CD4-positive, alpha-beta T cell treated with Interferon gamma for 1 hour (primary cell): ENCODE measurements at regions not wholly inside any gene's neighbourhood (a gene's known extent, or its start where the extent isn't known, plus 50 kb on each side); places are given as distances from the start of the nearest gene placed in this dataset.
"Not testable (repeated sequence)": the region's sequence is repeated elsewhere in the genome, so short reads cannot be mapped to it uniquely, and the experiment has no call there.

Source experiments
- DNase-seq: peaks from one replicate; pipeline ENCODE4 v3.0.0-alpha.2; 2020

DNA sequence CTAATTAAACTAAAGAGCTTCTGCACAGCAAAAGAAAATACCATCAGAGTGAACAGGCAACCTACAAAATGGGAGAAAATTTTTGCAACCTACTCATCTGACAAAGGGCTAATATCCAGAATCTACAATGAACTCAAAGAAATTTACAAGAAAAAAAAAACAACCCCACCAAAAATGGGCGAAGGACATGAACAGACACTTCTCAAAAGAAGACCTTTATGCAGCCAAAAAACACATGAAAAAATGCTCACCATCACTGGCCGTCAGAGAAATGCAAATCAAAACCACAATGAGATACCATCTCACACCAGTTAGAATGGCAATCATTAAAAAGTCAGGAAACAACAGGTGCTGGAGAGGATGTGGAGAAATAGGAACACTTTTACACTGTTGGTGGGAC, 100.7 kb downstream of the GPX5 start:
- not testable (repeated sequence) for DNase-seq

DNA sequence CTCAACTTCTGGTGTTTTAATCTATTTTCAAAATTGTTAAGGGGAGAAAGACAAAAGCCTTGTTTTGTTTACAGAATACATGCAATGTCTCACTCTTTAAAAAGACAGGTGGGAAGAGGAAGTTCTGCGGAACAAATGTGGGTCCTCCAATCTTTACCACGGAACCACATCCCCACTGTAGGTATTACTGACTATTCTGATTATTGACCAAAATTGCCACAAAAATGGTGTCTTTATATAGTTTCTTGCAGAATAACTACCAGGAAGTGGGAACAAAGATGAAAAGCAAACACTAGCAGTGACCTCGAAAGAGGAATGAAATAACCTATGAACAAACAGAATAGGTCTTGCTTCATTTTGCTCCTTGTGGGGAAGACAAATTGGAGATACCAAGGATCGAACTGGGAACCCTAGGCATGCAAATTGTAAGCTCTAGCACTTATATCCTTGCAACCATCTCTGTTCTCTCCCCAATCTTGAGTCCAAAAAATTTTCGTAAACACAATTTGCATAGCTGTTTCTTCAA, 106.7 kb downstream of the GPX5 start:
- no peak for DNase-seq

DNA sequence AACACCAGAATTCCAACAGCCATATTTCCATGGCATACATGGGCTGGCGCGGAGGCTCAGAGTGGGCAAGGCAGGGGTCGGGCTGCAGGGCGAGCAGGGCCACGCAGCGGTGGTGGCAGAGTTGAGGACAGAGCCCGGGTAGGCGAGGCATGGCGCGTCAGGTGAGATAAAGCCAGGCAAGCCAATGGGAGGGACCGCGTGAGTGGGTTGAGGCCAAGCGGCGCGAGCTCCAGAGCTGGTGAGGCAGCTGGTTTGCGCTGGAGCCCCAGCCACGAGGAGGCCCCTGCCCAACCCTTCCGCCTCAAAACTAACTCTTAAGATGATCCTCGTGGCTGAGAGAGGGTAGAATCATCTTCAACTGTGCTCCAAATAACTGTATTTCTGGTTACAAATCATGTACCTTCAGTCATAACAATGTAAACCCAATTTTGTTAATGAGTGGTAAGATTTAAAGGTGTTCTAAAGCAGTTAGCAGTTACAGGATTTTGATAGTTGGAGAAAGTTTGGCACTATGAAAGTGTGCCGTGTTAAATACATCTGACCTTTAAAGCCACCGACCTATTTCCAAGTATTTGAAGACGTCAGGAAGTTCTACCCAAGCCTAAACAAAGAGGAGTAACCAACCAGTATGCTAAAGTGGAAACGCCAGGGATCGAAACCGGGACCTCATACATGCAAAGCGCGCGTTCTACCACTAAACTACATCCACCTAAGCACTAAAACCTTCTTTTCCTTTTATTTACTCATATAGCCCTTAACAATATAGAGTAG, 107.9 kb downstream of the GPX5 start:
- no peak for DNase-seq

DNA sequence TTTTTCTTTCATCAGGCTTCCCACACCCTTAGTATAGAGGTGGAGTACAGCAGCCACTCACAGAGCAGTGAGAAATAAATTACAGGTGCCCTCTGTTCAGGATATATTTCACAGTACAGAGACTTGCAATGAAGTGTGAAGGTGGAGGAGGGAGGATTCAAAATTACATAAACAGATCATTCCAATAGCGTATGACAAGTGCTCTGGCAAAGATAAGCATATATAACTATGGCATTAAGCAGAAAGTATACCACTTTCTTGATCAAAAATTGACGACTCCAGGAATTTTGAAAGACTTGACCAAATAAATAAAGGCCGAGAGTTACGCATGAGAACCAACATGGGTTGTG, 108.7 kb downstream of the GPX5 start:
- DNase-seq, result no peak

DNA sequence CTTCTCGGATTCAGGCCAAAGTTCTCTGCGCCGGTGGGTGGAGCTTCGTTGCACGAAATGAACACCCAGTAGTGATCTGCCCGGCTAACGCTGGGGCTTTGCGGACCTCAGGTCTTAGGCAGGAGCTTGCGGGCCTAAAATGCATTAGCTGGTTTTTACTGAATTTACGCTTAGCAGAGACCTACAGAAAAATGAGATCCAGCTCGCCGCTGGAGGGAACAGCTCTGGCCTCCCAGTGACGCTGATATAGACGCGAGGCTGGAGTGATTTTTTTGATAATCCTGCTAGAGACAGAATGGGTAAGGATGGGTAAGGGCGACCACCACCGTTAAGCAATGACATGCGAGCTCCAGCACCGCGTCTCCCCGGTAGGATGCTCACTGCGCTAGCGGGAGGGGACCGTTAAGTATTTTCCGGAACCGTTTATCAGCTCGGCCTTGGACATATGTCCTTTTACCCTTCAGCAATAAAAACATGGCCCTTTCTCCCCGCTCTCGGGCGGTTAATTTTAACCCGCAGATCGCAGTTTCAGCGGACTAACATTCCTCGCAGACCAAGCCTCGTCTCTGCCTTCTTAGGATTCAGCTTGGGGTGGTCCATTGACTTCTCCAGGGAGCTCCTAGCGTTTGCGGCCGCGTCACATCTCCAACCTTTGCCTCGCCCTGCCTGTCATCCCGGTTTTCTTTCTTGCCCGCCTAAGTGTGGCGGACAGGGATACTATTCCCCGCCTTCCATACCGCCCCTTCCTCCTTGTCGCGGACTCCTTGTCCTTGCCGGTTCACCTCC, 109.3 kb downstream of the GPX5 start:
- DNase-seq, result no peak

DNA sequence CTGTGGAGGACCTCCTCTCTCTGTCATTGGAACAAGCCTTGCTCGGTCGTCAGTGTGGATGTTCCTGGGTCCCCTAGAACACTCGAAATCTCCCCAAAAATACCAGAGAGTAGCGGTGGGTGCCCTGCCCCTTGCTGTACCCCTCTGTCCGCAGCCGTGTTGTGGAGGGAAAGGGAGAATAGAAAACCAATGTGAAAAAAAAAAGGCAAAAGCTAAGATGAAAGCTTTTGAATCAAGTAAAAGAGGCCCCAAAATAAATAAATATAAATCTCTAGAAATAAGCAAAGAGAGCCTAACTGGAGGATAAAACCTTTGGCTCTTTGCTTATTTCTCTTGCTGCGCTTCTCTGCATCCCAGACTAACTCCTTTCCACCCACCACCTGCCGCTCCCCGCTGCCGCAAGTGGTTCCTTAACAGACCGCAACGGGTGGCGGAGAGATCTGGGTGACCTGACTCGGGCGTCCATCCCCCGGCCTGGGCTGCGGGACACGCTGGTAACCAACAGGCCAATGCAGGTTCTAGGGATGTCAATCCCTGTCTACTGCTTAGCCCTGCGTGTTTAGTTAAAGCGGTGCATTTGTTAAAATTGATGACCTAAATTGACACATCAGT, 110.0 kb downstream of the GPX5 start:
- no peak for DNase-seq

DNA sequence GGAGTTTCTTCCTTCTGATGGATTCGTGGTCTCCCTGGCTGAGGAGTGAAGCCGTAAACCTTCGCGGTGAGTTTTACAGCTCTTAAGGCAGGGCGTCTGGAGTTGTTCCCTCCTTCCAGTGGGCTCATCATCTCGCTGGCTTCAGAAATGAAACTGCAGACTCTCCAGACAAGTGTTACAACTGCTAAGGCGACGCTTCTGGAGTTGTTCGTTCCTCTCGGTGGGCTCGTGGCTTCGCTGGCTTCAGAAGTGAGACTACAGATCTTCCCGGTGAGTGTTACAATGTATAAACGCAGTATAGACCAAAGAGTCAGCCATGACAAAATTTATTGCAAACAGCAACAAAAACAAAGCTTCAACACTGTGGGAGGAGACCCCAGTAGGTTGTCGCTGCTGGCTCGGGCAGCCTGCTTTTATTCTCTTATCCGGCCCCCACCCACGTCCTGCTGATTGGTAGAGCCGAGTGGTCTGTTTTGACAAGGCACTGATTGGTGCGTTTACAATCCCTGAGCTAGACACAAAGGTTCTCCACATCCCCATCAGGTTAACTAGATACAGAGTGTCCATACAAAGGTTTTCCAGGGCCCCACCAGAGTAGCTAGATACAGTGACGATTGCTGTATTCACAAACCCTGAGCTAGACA, 113.2 kb downstream of the GPX5 start:
- no peak for DNase-seq

DNA sequence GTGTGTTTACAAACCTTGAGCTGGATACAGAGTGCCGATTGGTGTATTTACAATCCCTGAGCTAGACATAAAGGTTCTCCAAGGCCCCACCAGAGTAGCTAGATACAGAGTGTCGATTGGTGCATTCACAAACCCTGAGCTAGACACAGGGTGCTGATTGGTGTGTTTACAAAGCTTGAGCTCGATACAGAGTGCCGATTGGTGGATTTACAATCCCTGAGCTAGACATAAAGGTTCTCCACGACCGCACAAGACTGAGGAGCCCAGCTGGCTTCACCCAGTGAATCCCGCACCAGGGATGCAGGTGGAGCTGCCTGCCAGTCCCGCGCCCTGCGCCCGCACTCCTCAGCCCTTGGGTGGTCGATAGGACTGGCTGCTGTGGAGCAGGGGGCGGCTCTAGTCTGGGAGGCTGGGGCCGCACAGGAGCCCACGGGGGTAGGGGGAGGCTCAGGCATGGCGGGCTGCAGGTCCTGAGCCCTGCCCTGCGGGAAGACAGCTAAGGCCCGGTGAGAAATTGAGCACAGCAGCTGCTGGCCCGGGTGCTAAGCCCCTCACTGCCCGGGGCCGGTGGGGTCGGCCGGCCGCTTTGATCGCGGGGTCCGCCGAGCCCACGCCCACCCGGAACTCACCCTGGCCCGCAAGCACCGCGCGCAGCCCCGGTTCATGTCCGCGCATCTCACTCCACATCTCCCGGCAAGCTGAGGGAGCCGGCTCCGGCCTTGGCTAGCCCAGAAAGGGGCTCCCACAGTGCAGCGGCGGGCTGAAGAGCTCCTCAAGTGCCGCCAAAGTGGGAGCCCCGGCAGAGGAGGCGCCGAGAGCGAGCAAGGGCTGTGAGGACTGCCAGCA, 114.0 kb downstream of the GPX5 start:
- not testable (repeated sequence) for DNase-seq

DNA sequence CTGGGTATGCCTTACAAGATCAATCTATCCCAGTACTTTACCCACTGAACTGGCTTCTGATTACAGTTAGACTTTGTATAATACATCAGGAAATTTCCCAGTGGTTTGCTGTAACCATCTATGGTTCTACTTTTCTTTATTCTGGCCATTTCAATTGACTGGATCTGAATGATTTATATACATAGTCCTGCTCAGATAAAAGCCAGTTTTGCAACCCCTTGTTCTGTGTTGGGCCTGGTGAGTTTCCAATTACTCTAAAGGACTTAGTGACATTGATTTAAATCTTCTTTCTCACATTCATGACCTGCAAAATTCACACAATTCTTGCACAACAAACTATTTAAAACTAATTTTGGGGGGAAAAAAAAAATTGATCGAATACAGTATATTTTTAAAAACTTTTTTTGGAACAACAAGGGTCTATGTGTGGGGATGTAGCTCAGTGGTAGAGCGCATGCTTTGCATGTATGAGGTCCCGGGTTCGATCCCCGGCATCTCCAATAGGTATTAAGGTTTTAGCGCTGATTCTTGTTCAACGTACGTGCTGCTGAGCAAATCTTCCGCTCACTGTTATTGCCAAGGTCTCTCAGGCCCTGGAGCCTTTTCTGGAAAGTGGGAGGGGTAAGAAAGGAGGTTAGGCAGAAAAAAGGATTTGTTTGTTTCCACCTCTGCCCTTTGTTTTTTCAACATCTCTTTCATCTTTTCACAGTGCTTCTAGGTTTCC, 117.5 kb downstream of the GPX5 start:
- no peak for DNase-seq

DNA sequence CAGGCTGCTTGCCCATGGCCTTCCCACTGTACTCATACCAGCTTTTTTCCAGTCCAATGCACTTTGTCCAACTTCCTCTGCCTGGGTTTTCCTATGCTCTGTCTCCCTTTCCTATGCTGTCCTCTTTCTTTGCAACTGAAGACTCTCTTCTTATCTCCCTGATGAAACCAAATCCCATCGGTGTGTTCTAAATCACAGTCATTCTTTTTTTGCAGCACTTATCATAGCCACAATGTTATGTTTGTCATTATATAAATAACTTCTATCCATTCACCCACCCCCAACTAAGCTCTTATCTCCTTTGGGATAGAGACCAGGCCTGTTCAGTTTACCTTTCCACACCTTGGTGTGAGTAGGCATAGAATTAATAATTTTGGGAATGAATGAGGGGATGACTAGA, 121.0 kb downstream of the GPX5 start:
- DNase-seq, result no peak

DNA sequence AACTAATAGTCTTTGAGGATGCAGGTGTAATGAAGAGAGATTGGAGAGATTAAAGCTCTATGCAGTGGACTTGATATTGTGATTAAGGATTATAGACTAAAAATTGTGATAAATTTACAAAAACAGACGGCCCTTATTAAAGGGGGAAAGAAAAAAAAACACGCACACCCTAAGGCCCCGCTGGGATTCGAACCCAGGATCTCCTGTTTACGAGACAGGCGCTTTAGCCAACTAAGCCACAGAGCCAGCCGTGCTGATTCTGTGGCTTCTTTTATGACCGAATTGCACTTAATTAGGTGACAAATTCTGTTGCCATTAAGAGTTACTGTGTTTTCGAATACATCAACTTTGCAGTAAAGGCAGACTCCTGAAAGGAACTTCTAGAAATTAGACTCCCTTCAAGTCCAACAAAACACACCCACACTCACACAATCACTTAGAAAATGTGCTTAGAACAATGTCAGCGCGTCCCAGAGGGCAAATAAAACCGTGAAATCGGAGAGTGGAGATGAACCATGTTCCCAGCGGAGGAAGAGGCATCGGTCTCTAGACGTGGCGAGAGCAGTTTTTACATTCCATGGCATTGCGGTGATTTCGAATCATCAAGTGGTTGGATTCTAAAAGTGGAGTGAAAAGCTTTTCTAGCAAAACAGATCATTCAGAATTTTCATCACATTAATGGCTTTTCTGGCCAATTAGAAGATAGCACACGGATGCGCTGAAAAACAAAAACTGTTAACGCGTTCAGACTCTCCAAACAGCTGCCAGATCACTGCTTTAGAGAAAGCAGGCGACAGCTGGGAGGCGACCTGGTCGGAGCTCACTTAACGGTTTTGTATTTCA, 122.6 kb downstream of the GPX5 start:
- no peak for DNase-seq

DNA sequence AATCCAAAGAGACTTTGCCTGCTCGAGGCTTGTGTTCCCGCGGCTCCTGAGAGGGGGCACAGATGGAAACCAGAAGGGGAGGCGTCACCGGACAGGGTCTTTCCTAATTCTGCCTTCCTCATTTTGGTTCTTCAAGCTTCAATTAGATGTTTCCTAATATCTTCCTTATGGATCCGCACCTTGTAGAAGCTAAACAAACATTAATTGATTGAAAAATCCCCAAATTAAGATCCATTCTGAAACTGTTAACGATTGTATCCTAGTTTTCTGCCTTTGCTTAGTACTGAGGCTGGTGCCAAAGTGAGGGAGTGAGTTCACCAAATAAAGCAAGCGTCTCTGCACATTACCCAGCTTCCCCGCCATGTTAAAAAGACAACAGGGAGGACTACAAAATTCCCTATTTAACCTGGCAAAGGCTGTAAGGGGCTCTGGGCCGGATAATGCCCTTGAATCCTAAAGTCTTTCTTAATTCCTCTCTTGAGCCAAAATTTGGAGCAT, 123.2 kb downstream of the GPX5 start:
- DNase-seq, result no peak

DNA sequence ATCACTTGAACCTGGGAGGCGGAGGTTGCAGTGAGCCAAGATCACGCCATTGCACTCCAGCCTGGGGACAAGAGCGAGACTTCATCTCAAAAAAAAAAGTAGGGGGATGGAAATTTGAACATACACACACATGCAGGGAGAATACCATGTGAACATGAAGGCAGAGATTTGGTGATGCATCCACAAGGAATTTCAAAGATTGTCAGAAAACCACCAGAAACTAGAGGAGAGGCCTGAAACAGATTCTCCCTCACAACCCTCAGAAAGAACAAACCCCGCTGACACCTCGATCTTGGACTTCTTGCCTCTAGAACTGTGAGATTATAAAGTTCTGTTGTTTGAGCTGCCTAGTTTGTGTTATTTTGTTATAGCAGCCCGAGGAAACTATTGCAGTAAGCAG, 125.5 kb downstream of the GPX5 start:
- no peak for DNase-seq

DNA sequence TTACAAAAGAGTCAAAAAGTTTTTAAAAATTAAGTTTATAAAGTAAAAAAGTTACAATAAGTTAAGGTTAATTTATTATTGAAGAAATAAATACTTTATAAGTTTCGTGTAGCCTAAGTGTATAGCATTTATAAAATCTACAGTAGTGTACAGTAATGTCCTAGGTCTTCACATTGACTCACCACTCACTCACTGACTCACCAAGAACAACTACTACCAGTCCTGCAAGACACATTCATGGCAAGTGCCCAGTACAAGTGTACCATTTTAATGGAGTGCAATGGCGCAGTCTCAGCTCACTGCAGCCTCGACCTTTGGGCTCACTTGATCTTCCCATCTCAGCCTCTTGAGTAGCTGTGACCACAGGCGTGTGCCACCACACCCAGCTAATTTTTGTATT, 128.2 kb downstream of the GPX5 start:
- no peak for DNase-seq

DNA sequence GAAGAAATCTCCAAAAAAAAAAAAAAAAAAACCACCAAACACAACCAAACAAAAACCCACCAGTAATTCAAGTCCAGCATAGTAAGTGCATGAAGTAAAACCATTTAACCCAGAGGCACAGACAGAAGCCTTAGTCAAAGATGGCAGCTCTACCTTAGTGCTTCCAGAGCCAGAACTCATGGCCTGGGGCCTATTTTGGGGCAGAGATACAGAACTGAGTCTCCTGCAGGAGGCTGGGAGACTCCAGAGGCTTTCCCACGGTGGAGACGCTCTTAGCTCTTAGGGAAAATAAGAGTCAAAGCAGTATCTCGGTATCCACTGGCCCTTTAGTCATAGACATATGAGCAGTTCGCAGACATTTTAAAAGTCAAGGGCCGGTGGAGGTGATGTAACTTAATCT, 129.5 kb downstream of the GPX5 start:
- DNase-seq, result no peak

DNA sequence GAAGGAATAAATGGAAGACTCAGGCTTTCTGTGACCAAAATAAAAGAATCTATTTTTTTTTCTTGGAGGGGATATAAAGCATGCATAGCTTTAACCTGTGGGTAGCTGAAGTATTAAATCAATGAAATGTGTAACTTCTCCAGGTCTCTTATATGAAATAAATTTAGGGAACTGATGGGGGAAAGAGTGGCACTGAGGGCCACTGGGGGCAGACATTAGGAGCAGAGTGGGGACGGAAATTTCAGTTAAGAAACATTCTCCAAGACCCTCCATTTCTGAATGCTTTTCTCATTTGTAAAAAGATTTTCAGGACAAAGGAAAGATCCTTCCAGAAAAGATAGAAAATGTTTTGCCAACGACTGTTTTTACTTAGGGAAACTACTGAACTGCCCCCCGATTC, 131.0 kb downstream of the GPX5 start:
- no peak for DNase-seq

DNA sequence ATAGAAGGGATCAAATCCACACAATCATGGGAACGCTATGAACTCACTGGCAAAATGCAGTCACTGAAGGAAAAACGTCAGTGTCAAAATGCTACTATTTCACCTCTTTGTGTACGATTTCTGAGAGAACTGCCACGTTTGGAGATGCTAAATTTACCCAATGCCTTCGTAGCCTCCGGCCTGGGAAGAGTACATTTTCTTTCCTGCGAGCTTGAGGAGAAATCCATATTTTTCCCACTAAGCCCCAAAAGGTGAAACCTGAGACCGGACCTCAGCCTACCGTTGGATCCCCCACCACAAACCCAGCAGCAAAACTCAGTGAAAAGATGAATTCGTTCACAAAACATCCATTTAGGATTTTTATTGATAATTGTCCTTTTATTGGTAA, 131.7 kb downstream of the GPX5 start:
- no peak for DNase-seq

DNA sequence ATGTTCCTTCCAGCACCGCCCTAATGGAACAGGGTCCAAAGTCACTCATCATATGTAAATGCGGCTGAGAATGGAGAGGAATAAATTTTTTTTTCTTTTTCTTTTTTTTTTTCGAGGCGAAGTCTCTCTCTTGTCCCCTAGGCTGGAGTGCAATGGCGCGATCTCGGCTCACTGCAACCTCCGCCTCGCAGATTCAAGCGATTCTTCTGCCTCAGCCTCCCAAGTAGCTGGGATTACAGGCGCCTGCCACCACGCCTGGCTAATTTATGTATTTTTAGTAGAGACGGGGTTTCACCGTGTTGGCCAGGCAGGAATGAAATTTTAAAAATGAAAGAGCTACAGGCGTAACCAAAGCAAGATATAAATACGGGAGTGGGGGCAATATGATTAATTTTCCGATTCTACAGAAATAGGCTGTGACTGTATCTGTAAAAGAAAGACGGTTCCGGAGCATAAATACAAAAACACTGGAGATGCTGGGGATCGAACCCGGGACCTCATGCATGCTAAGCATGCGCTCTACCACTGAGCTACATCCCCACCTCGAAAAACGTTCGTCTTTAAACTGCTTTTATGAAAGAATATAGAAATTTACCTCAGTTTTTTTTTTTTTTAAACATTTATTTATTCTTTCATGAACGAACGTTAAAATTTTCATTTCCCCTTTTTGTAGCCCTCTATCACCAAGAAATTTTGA, 132.2 kb downstream of the GPX5 start:
- DNase-seq, result peak; percentile 32

DNA sequence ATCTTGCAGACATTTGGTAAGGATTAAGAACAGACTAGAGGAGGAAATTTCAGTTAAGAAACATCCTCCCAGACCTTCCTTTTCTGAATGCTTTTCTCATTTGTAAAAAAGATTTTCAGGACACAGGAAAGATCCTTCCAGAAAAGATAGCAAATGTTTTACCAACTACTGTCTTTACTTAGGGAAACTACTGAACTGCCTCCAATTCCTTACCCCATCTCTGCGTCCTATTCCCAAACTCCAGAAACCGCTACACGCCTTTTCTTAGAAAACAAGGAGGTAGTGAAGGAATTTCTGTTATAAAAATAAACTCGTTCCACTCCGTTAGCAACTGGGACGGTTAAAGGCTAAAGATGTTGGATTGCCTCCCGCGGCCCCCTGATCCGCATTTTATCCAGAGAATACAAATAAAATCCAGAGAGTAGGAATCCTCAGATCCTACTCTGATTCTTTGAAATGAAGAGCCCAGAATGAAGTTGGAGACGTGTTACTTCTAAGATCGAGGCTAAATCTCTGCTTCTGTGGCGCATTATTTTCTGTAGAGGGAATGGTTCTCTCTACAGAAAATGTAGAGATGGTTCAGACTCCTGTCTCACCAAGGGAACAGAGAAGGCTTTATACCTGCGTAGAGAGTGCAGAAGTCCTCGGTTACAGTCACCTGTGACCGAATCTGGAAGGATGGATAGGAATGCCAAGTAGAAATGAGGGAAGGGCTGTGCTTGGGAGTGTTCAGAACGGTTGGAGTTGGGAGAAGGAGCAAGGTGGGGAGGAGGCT, 133.0 kb downstream of the GPX5 start:
- DNase-seq, result no peak
